ENCODE measurements at regions not wholly inside any gene's neighbourhood (a gene's known extent, or its start where the extent isn't known, plus 50 kb on each side); places are given as distances from the start of the nearest gene placed in this dataset.

DNA sequence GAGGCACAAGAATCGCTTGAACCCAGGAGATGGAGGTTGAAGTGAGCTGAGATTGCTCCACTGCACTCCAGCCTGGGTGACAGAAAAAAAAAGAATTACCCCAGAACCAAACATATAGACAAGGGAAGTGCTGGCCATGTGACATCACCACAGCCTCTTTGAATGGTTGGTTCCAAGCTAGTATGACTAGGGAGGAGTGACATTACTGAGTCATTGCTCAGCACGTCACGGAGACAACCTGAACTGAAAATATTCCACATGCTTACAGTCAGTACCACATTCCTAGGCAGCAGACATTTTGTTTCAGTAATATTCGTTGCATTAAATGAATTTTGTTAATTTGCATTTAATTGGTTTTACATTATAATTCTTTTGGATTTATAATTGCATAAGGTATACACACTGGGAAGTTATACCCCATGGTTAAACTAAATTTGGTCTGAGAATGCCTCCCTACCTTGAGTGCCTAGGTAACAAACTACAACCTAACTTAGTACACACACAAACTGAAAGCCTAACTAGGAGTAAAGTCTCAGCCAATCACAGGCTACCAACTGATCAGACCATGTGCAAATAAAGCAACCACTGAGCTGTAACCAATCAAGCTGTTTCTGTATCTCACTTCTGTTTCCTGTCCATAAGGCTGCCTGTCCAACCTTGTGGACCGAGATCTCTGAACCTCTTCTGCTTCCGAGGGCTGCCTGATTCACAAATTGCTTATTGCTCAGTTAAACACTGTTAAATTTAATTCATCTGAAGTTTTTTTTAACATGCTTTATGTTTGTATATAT lies 164.4 kb downstream of the CAND1 start (continued):
- no peak for TF ChIP-seq EZH2 (IDR thresholded peaks at IDR 0.05; ENCODE audit: borderline replicate concordance, low read depth, low read length)
- TF ChIP-seq MYC (IDR thresholded peaks at IDR 0.05; ENCODE audit: low read depth, low read length) = no peak
- TF ChIP-seq MYC (CRISPR knock-in tag; IDR thresholded peaks at IDR 0.05; ENCODE audit: borderline replicate concordance, low read depth) = no peak
- TF ChIP-seq, protein P1, sequence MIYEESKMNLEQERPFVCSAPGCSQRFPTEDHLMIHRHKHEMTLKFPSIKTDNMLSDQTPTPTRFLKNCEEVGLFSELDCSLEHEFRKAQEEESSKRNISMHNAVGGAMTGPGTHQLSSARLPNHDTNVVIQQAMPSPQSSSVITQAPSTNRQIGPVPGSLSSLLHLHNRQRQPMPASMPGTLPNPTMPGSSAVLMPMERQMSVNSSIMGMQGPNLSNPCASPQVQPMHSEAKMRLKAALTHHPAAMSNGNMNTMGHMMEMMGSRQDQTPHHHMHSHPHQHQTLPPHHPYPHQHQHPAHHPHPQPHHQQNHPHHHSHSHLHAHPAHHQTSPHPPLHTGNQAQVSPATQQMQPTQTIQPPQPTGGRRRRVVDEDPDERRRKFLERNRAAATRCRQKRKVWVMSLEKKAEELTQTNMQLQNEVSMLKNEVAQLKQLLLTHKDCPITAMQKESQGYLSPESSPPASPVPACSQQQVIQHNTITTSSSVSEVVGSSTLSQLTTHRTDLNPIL (CRISPR knock-in tag; IDR thresholded peaks at IDR 0.05) = no peak
- TF ChIP-seq FOSL1 (tag; conservative IDR thresholded peaks at IDR 0.05) = peak; percentile 34; the same call in 1 of the 2 replicates
- TF ChIP-seq NFIC (IDR thresholded peaks at IDR 0.05) = no peak
- no peak for TF ChIP-seq RB1 (IDR thresholded peaks at IDR 0.05; ENCODE audit: low read depth)
- no peak for TF ChIP-seq RAD21 (CRISPR knock-in tag; conservative IDR thresholded peaks at IDR 0.05 in 1 of 2, IDR thresholded peaks at IDR 0.05 in 1 of 2)
- TF ChIP-seq SIN3B (IDR thresholded peaks at IDR 0.05; ENCODE audit: low read depth) = no peak
- TF ChIP-seq, protein P2, sequence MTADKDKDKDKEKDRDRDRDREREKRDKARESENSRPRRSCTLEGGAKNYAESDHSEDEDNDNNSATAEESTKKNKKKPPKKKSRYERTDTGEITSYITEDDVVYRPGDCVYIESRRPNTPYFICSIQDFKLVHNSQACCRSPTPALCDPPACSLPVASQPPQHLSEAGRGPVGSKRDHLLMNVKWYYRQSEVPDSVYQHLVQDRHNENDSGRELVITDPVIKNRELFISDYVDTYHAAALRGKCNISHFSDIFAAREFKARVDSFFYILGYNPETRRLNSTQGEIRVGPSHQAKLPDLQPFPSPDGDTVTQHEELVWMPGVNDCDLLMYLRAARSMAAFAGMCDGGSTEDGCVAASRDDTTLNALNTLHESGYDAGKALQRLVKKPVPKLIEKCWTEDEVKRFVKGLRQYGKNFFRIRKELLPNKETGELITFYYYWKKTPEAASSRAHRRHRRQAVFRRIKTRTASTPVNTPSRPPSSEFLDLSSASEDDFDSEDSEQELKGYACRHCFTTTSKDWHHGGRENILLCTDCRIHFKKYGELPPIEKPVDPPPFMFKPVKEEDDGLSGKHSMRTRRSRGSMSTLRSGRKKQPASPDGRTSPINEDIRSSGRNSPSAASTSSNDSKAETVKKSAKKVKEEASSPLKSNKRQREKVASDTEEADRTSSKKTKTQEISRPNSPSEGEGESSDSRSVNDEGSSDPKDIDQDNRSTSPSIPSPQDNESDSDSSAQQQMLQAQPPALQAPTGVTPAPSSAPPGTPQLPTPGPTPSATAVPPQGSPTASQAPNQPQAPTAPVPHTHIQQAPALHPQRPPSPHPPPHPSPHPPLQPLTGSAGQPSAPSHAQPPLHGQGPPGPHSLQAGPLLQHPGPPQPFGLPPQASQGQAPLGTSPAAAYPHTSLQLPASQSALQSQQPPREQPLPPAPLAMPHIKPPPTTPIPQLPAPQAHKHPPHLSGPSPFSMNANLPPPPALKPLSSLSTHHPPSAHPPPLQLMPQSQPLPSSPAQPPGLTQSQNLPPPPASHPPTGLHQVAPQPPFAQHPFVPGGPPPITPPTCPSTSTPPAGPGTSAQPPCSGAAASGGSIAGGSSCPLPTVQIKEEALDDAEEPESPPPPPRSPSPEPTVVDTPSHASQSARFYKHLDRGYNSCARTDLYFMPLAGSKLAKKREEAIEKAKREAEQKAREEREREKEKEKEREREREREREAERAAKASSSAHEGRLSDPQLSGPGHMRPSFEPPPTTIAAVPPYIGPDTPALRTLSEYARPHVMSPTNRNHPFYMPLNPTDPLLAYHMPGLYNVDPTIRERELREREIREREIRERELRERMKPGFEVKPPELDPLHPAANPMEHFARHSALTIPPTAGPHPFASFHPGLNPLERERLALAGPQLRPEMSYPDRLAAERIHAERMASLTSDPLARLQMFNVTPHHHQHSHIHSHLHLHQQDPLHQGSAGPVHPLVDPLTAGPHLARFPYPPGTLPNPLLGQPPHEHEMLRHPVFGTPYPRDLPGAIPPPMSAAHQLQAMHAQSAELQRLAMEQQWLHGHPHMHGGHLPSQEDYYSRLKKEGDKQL (CRISPR knock-in tag; IDR thresholded peaks at IDR 0.05; ENCODE audit: borderline replicate concordance) = no peak
- TF ChIP-seq, protein P3, sequence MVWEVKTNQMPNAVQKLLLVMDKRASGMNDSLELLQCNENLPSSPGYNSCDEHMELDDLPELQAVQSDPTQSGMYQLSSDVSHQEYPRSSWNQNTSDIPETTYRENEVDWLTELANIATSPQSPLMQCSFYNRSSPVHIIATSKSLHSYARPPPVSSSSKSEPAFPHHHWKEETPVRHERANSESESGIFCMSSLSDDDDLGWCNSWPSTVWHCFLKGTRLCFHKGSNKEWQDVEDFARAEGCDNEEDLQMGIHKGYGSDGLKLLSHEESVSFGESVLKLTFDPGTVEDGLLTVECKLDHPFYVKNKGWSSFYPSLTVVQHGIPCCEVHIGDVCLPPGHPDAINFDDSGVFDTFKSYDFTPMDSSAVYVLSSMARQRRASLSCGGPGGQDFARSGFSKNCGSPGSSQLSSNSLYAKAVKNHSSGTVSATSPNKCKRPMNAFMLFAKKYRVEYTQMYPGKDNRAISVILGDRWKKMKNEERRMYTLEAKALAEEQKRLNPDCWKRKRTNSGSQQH (CRISPR knock-in tag; IDR thresholded peaks at IDR 0.05) = no peak
- TF ChIP-seq, protein P4, sequence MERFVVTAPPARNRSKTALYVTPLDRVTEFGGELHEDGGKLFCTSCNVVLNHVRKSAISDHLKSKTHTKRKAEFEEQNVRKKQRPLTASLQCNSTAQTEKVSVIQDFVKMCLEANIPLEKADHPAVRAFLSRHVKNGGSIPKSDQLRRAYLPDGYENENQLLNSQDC (CRISPR knock-in tag; IDR thresholded peaks at IDR 0.05) = no peak
- TF ChIP-seq ZNF77 (CRISPR knock-in tag; IDR thresholded peaks at IDR 0.05) = no peak
- TF ChIP-seq POLR2H (tag; IDR thresholded peaks at IDR 0.05; ENCODE audit: low read depth) = no peak
- TF ChIP-seq CREM (IDR thresholded peaks at IDR 0.05; ENCODE audit: low read depth) = peak; percentile 62
- no peak for TF ChIP-seq SAFB2 (IDR thresholded peaks at IDR 0.05; ENCODE audit: borderline replicate concordance, low read depth, low read length, severe bottlenecking)

Data from K562 (cell line).